ES-I3 (cell line): ENCODE measurements at regions not wholly inside any gene's neighbourhood (a gene's known extent, or its start where the extent isn't known, plus 50 kb on each side); places are given as distances from the start of the nearest gene placed in this dataset.

ENCODE experiments used
- H3K36me3 ChIP-seq: 2 replicates; pipeline ENCODE4 v1.6.1; 2013; ENCODE audit warnings: mild to moderate bottlenecking, low read length, control low read depth, moderate library complexity; ENCODE audit not compliant: insufficient read depth
- H3K4me1 ChIP-seq: 2 replicates; pipeline ENCODE4 v1.6.1; 2013; ENCODE audit warnings: mild to moderate bottlenecking, control low read depth, low read length; ENCODE audit not compliant: insufficient read depth
- H3K9ac ChIP-seq: 2 replicates; pipeline ENCODE4 v1.6.1; 2013; ENCODE audit warnings: low read depth, mild to moderate bottlenecking, low read length, moderate library complexity
- H3K9me3 ChIP-seq: 2 replicates; pipeline ENCODE4 v1.6.1; 2013; ENCODE audit warnings: mild to moderate bottlenecking, low read length, moderate library complexity; ENCODE audit not compliant: control insufficient read depth, insufficient read depth

DNA sequence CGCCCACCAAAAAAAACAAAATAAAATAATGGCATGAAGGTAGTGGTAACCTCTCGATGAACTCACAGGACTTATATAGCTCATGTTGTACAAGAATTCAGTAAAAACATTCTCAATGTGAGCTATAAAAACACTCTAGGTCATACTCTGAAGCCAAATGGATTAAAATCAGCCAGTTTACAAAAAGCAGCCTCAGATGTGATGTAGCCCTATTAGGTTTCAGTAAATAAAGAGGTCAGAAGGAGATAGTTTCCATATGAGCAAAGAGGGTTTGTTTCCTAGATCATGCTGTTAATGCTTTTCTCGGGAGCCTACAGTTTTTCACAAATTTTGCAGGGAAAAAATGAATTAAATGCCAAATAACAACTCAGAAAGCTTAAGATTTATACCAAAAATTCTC lies 319.5 kb upstream of the HSF2 start:
- peaks cover 8% of the 10 kb centered on the region; the same call in 1 of the 2 replicates for H3K4me1 ChIP-seq
- no peak overlapping the region for H3K9ac ChIP-seq
- H3K9me3 ChIP-seq: no peaks in the 10 kb centered on the region
- no peaks in the 10 kb centered on the region for H3K36me3 ChIP-seq

GRCh38 chr6:122081921-122082320 lies 317.5 kb upstream of the HSF2 start:
- Histone ChIP-seq H3K4me1 (no peaks in the 10 kb centered on the region), H3K9ac (no peak overlapping the region), H3K9me3 (no peaks in the 10 kb centered on the region), H3K36me3 (no peaks in the 10 kb centered on the region)

DNA sequence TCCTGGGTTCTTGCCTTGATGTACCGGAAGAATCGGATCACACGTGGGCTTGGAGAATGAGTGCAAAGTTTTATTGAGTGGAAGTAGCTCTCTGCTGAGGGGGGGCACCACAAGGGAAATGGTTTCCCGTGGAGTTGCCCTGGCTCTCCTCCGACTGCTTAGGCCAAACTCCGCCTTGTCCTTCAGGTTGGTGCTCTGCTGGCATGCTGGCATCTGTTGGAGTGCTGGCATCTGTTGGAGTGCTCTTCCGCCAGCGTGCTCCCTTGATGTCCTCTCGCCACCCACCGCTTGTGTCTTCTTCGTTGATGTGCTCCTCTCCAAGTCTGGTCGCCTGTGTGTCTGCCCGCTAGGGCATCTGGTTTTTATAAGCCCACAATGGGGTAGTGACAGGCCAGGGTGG lies 317.1 kb upstream of the HSF2 start:
- Histone ChIP-seq H3K4me1 (no peaks in the 10 kb centered on the region), H3K36me3 (no peaks in the 10 kb centered on the region), H3K9me3 (no peaks in the 10 kb centered on the region; the same call in 1 of the 2 replicates), H3K9ac (no peak overlapping the region)

- Histone ChIP-seq H3K36me3 (no peaks in the 10 kb centered on the region), H3K9me3 (no peaks in the 10 kb centered on the region; the same call in 1 of the 2 replicates), H3K9ac (no peak overlapping the region), H3K4me1 (no peaks in the 10 kb centered on the region)
These were observed 307.1 kb upstream of the HSF2 start for GRCh38 chr6:122092366-122092765.

- no peaks in the 10 kb centered on the region for H3K36me3 ChIP-seq
- no peaks in the 10 kb centered on the region for H3K9me3 ChIP-seq
- H3K4me1 ChIP-seq: no peaks in the 10 kb centered on the region
- H3K9ac ChIP-seq: no peak overlapping the region
These were observed 301.2 kb upstream of the HSF2 start for GRCh38 chr6:122098201-122098678.

GRCh38 chr6:122102026-122102425 lies 297.4 kb upstream of the HSF2 start:
- H3K9me3 ChIP-seq: no peaks in the 10 kb centered on the region
- H3K9ac ChIP-seq: no peak overlapping the region
- no peaks in the 10 kb centered on the region for H3K4me1 ChIP-seq
- H3K36me3 ChIP-seq: no peaks in the 10 kb centered on the region

DNA sequence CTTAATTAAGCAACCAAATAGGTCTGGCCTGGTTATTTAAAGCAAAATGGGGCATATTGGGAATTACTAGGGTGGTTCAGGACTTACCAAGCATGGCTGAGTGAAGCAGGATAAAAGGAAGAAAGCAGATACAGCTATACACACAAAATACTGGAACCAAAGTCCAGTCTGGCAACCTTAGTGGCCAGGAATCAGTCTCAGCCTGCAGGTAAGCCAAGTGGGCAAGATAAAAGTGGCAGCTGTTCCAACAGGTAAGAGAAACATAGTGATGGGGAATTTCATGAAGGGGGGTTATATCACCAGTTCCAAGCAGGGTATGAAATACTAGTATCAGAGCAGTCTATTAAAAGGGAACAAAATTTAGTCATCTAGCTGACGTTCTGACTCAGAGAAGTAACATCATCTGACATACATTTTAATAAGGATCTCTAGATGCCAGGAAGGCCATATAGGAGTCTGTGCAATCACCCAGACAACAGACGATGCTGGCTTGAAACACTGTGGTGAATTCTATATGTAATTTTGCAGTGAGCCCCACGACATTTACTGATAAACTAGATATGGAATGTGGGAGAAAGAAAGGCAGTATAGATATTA lies 292.1 kb upstream of the HSF2 start:
- no peaks in the 10 kb centered on the region for H3K9me3 ChIP-seq
- H3K9ac ChIP-seq: no peak overlapping the region
- no peaks in the 10 kb centered on the region for H3K4me1 ChIP-seq
- H3K36me3 ChIP-seq: no peaks in the 10 kb centered on the region

DNA sequence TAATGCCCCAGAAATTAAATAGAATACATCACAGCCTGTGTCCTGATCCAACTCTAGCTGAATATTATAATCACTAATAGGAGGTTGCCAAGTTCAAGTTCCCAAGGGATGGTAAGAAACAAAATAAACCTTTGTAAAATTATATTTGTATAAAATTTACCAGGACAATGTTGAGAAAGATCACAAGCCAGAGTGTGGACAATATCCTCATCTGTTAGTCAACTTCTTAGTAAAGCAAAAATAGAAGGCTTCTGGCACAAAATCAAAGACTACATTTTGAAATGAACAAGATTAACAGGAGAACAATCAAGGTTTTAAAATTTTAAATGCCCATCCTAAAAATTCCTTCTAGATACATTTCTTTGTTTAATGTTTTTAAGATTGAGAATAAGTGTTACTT lies 290.4 kb upstream of the HSF2 start:
- Histone ChIP-seq H3K36me3 (no peaks in the 10 kb centered on the region), H3K4me1 (no peaks in the 10 kb centered on the region), H3K9me3 (no peaks in the 10 kb centered on the region), H3K9ac (no peak overlapping the region)

DNA sequence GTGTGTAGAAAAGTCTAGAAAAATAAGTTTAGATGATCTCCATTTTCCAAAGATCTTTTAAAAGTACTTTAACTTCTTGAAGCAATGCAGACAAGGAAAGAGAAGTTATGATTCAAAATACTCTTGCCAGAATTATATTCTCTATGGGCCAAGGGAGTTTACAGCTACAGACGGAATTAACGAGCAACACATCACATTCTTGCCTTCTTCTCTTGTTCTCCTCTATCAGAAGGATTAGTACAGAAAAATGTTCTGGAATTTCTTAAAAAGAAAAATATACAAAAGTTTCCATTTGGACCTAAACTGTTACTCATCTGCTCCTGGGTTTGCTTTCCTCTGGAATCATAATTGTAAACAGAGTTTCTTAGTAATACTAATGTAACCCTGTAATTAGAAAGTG lies 284.7 kb upstream of the HSF2 start:
- Histone ChIP-seq H3K36me3 (no peaks in the 10 kb centered on the region), H3K9me3 (no peaks in the 10 kb centered on the region), H3K9ac (no peak overlapping the region), H3K4me1 (no peaks in the 10 kb centered on the region)

DNA sequence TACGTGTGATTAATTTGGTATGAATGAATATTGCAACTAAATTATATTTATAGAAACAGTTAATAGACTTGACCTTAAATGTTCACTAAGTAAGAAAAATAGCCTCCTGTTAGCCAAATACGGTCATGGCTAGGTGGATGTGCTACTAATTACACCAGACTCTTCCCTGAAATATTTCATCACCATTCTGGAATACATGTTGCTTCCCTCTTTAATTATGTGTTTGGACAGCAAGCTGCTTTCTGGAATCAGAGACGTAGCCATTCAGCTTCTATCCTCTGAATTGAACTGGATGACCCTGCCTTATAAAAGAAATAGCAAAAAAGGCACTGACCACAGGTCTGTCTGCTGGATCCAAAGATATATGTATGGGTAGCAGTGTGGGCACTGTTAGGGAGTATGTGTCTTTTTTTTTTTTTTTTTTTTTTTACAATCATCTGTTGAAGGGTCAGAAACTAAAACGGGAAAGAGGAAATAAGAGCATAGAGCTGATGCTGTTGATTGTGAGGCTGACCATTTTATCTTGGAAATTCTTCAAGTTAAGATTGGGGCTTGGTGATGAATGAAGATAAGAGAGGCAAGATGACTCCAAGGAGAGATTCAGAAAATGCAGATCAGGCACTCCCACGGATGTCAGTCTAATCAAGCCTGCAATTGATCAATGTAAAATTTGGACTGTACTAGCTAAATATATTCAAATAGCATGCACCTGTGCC lies 283.2 kb upstream of the HSF2 start:
- no peak overlapping the region for H3K9ac ChIP-seq
- H3K9me3 ChIP-seq: no peaks in the 10 kb centered on the region

DNA sequence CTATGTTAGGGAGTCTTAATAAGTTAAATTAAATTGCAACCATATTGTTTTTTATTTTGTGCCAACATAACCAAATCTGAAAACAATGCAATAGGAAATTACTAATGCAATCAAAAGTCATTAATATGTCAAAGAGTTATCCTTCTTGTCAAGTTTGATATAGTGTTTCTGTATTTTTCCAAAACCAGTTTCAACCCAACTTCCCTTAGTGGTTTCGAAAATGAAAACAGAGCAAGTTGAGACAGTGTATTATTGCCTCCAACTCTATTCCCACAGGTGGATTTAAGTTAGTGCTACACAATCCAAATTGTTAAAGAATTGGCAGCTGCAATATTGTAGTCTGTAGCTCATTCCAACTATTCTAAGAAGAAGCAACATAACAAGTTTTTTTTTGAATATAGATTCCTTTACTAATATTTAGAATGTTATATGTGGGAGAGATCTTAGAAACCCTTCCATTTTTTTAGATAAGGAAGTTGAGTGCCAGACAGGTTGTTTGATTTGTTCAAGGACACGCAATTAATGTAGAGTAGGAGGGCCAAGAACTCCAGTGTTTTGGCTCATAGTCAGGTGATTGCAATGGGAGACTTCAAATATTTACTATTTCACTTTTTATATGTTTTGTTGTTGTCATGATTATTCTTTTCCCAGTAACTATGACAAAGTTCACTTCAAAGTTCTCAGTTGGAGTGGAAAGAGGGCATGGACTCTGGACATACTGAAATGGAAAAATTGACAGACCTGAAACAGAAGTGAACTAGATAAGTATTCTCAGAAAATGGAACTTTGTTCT lies 282.4 kb upstream of the HSF2 start:
- Histone ChIP-seq H3K9ac (no peak overlapping the region), H3K9me3 (no peaks in the 10 kb centered on the region), H3K4me1 (no peaks in the 10 kb centered on the region), H3K36me3 (no peaks in the 10 kb centered on the region)

More for the DNA sequence above, 283.2 kb upstream of the HSF2 start:
- Histone ChIP-seq H3K36me3 (no peaks in the 10 kb centered on the region), H3K4me1 (no peaks in the 10 kb centered on the region)

DNA sequence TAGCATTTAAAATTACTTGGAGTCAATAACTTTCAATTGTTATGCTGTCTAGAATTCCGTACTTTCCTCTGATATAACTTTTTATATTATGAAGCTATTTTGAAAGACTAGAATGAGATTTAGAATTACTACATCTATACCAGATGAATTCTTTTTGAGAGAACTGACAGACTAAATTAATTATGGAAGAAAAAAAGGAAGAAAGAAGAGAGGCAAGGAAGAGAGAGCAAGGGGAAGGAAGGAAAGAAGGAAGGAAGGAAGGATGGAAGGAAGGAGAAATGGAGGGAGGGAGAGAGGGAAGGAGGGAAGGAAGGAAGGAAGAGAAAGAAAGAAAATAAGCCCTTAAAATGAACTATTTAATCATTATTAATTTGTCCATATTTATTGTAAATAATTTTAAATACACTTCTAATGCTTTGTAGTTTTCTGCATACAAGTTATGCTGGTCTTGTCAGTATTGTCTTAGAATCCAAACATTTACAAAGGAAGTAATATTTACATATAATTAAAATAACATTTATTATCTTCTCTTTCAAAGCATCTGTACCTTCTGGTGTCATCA lies 280.4 kb upstream of the HSF2 start:
- no peak overlapping the region for H3K9ac ChIP-seq
- H3K4me1 ChIP-seq: no peaks in the 10 kb centered on the region

GRCh38 chr6:122122202-122122601 lies 277.2 kb upstream of the HSF2 start:
- H3K9ac ChIP-seq: no peak overlapping the region
- no peaks in the 10 kb centered on the region for H3K36me3 ChIP-seq
- no peaks in the 10 kb centered on the region for H3K4me1 ChIP-seq
- H3K9me3 ChIP-seq: no peaks in the 10 kb centered on the region

More for the DNA sequence above, 280.4 kb upstream of the HSF2 start:
- Histone ChIP-seq H3K36me3 (no peaks in the 10 kb centered on the region), H3K9me3 (no peaks in the 10 kb centered on the region)

DNA sequence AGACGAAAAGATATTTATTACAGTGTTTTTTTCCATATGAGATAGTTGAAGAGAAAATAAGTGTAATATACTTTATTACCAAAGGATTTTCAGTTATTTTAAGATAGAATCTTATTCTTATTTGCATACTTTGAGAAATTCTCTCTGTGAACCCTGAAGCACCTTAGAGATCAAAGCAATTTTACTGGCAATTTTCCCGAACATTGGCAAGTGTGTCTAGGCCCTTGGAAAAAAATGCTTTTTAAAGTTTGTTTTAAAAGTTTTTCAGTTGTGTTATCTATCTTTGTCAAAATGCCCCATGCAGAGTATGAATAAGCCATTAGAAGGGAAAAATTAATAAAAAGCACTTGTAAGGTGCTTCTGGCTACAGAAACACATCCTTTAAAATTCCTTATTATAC lies 276.8 kb upstream of the HSF2 start:
- Histone ChIP-seq H3K36me3 (no peaks in the 10 kb centered on the region), H3K9me3 (no peaks in the 10 kb centered on the region), H3K9ac (no peak overlapping the region), H3K4me1 (no peaks in the 10 kb centered on the region)
